CD14-positive monocyte (primary cell): ENCODE measurements at regions not wholly inside any gene's neighbourhood (a gene's known extent, or its start where the extent isn't known, plus 50 kb on each side); places are given as distances from the start of the nearest gene placed in this dataset.

Source experiments
- DNase-seq, 3 donors: peaks; one replicate each; pipeline ENCODE4 v3.0.0-alpha.2; 2011 to 2022
- H2AFZ ChIP-seq: 2 replicates; pipeline ENCODE4 v1.6.0; 2012; ENCODE audit warnings: mild to moderate bottlenecking, low read depth, low read length, inconsistent platforms; ENCODE audit not compliant: insufficient read depth, poor library complexity, severe bottlenecking
- H3K27ac ChIP-seq, 2 donors: 1 replicate in 1 of 2; 2 replicates in 1 of 2; pipeline ENCODE4 v1.5.1; 2012 to 2013; ENCODE audit warnings: low read length in 2 of 2, control low read depth in 1 of 2, inconsistent platforms in 1 of 2, low read depth in 1 of 2, mild to moderate bottlenecking in 1 of 2
- H3K27me3 ChIP-seq, 2 donors: one replicate each; pipeline versions ENCODE4 v1.6.0 to v1.6.1; 2011 to 2013; ENCODE audit warnings: low read length in 2 of 2; ENCODE audit not compliant: control insufficient read depth in 2 of 2, insufficient read depth in 2 of 2
- H3K36me3 ChIP-seq, 2 donors: replicated peaks in 1 of 2; 1 replicate in 1 of 2; 2 replicates in 1 of 2; pipeline versions ENCODE4 v1.5.1 to v1.6.1; 2012 to 2013; ENCODE audit warnings: low read length in 2 of 2, control low read depth in 1 of 2, inconsistent platforms in 1 of 2, mild to moderate bottlenecking in 1 of 2; ENCODE audit not compliant: insufficient read depth in 2 of 2, control insufficient read depth in 1 of 2
- H3K4me1 ChIP-seq, 2 donors: 1 replicate in 1 of 2; 2 replicates in 1 of 2; pipeline versions ENCODE4 v1.5.1 to v1.6.1; 2012 to 2013; ENCODE audit warnings: low read length in 2 of 2, control low read depth in 1 of 2, inconsistent platforms in 1 of 2, mild to moderate bottlenecking in 1 of 2, moderate library complexity in 1 of 2; ENCODE audit not compliant: insufficient read depth in 2 of 2, control insufficient read depth in 1 of 2
- H3K4me2 ChIP-seq: replicated peaks from 2 replicates; pipeline ENCODE3; 2012; ENCODE audit warnings: low read length, moderate library complexity, mild to moderate bottlenecking; ENCODE audit not compliant: poor library complexity, severe bottlenecking; ENCODE audit errors: extremely low read depth
- H3K4me3 ChIP-seq, 3 experiments: fragments of 200-600 bp in 1 of 3; sonication (generic) in 1 of 3; replicated peaks in 1 of 3; 1 replicate in 2 of 3; 2 replicates in 1 of 3; pipeline ENCODE4 v1.5.1; 2011 to 2013; ENCODE audit warnings: low read length in 3 of 3, mild to moderate bottlenecking in 3 of 3, control low read depth in 2 of 3, low read depth in 2 of 3, inconsistent platforms in 1 of 3, moderate library complexity in 1 of 3
- H3K79me2 ChIP-seq: 2 replicates; pipeline ENCODE4 v1.6.0; 2012; ENCODE audit warnings: mild to moderate bottlenecking, control low read depth, inconsistent platforms, low read length, moderate library complexity; ENCODE audit not compliant: insufficient read depth
- H3K9ac ChIP-seq: 2 replicates; pipeline ENCODE4 v1.6.0; 2017; ENCODE audit warnings: low read length, mild to moderate bottlenecking; ENCODE audit not compliant: insufficient read depth, poor library complexity, severe bottlenecking
- H3K9me3 ChIP-seq, 2 donors: replicated peaks in 1 of 2; 1 replicate in 1 of 2; 2 replicates in 1 of 2; pipeline versions ENCODE4 v1.5.1 to v1.6.1; 2012 to 2013; ENCODE audit warnings: low read length in 2 of 2, control low read depth in 1 of 2; ENCODE audit not compliant: control insufficient read depth in 1 of 2, insufficient read depth in 1 of 2
- H4K20me1 ChIP-seq: 2 replicates; pipeline ENCODE4 v1.6.0; 2012; ENCODE audit warnings: mild to moderate bottlenecking, low read length, control low read depth, moderate library complexity; ENCODE audit not compliant: insufficient read depth
- H3K27ac Mint-ChIP-seq, 7 donors: one replicate each; pipeline ENCODE4 v1.8.0; 2020; ENCODE audit warnings: mild to moderate bottlenecking in 7 of 7, mixed read lengths in 7 of 7, moderate library complexity in 6 of 7, inconsistent platforms in 2 of 7
- H3K27me3 Mint-ChIP-seq, 3 donors: one replicate each; pipeline ENCODE4 v1.8.0; 2021 to 2022; ENCODE audit warnings: low read depth in 3 of 3, mild to moderate bottlenecking in 3 of 3, mixed read lengths in 3 of 3, moderate library complexity in 3 of 3, inconsistent platforms in 1 of 3
- H3K36me3 Mint-ChIP-seq, 2 donors: one replicate each; pipeline ENCODE4 v1.8.0; 2020; ENCODE audit warnings: mixed read lengths in 2 of 2, inconsistent platforms in 1 of 2, mild to moderate bottlenecking in 1 of 2
- H3K4me1 Mint-ChIP-seq: one replicate; pipeline ENCODE4 v1.8.0; 2020; ENCODE audit warnings: mild to moderate bottlenecking, mixed read lengths
- H3K4me3 Mint-ChIP-seq, 2 donors: one replicate each; pipeline ENCODE4 v1.8.0; 2020; ENCODE audit warnings: mild to moderate bottlenecking in 2 of 2, mixed read lengths in 2 of 2, moderate library complexity in 1 of 2
- H3K9me3 Mint-ChIP-seq, 7 donors: one replicate each; pipeline ENCODE4 v1.8.0; 2020 to 2022; ENCODE audit warnings: mixed read lengths in 7 of 7, mild to moderate bottlenecking in 6 of 7, moderate library complexity in 6 of 7, inconsistent platforms in 2 of 7
- WGBS: methylation state at CpG from one replicate; pipeline ENCODE4 v1.1.5; 2013; ENCODE audit warnings: missing lambda C conversion rate; ENCODE audit not compliant: insufficient coverage; 5-methylcytosine and 5-hydroxymethylcytosine counted together
- intact Hi-C, 2 donors: fragments of 100-400 bp; cut with micrococcal nuclease; formaldehyde crosslinking; loops; one replicate each; pipeline versions ENCODE4 v1.15.0 to v1.15.1; 2023
- TF ChIP-seq, protein P1 (sequence below): fragments of 200-600 bp; IDR thresholded peaks from one replicate; pipeline ENCODE4 v1.8.0; 2022; ENCODE audit warnings: antibody characterized with exemption, mild to moderate bottlenecking

- H3K4me1 Mint-ChIP-seq: no peaks in the 10 kb centered on the region
- H3K27ac ChIP-seq: no peak overlapping the region
- no peaks in the 10 kb centered on the region for H3K4me1 ChIP-seq
- H3K9me3 ChIP-seq: peaks cover 20 to 31% of the 10 kb centered on the region in 2 donors
- H3K27ac Mint-ChIP-seq: no peak overlapping the region
- no peak overlapping the region for H3K4me3 Mint-ChIP-seq
- no peaks in the 10 kb centered on the region for H3K36me3 ChIP-seq
- H3K4me3 ChIP-seq: no peak overlapping the region
- no peak overlapping the region for H2AFZ ChIP-seq
- H3K4me2 ChIP-seq: no peak overlapping the region
- peaks cover 8 to 41% (median 18%) of the 10 kb centered on the region in 7 donors for H3K9me3 Mint-ChIP-seq
- intact Hi-C loops: no loop called here
- H3K27me3 Mint-ChIP-seq: no peaks in the 10 kb centered on the region
- TF ChIP-seq, protein P1, sequence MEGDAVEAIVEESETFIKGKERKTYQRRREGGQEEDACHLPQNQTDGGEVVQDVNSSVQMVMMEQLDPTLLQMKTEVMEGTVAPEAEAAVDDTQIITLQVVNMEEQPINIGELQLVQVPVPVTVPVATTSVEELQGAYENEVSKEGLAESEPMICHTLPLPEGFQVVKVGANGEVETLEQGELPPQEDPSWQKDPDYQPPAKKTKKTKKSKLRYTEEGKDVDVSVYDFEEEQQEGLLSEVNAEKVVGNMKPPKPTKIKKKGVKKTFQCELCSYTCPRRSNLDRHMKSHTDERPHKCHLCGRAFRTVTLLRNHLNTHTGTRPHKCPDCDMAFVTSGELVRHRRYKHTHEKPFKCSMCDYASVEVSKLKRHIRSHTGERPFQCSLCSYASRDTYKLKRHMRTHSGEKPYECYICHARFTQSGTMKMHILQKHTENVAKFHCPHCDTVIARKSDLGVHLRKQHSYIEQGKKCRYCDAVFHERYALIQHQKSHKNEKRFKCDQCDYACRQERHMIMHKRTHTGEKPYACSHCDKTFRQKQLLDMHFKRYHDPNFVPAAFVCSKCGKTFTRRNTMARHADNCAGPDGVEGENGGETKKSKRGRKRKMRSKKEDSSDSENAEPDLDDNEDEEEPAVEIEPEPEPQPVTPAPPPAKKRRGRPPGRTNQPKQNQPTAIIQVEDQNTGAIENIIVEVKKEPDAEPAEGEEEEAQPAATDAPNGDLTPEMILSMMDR: no peak
- no peaks in the 10 kb centered on the region for H3K79me2 ChIP-seq
- H3K9ac ChIP-seq: no peak overlapping the region
- H3K27me3 ChIP-seq: no peaks in the 10 kb centered on the region
- 75% methylated on average over 1 of the region's 1 CpG for WGBS
- DNase-seq: no peak
- no peaks in the 10 kb centered on the region for H3K36me3 Mint-ChIP-seq
- no peaks in the 10 kb centered on the region for H4K20me1 ChIP-seq
Measured at GRCh38 chr1:4375812-4376211, 278.6 kb upstream of the AJAP1 start.

DNA sequence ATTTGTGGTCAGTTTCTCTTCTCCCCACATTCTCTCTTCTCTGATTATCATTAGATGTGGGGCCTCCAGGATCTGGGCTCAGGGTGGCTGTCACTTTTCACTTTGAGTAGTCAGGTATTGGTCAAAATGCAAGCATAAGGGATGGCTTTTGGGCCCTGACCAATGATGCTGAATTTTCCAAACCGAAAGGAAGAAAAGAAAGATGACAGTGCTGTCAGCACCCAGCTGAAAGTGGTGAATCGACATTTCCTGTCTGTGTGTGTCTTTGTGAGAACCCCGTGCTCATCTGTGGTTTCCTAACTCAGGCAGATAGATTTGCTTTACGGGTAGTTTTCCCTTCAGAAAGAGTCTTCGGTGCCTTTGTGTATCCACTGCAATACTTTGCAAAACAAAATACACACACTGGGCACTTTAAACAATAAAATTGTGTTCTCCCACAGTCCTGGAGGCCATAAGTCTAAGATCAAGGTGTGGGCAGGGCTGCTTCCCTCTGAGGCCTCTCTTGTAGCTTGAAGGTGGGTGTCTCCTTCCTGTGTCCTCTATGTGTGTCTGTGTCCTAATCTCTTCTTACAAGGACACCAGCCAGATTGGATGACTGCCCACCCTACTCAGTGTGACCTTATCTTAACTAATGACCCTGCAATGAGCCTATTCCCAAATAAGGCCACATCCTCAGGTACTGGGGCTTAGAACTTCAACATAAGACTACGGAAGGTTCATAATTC lies 274.8 kb upstream of the AJAP1 start:
- DNase-seq: no peak
- no peak overlapping the region for H3K4me3 ChIP-seq
- intact Hi-C loops: no loop called here
- TF ChIP-seq, protein P1: no peak
- peaks cover 51 to 61% of the 10 kb centered on the region in 2 donors for H3K9me3 ChIP-seq
- Mint-ChIP-seq H3K9me3 (peaks cover 13 to 46% (median 32%) of the 10 kb centered on the region in 7 donors), H3K36me3 (no peaks in the 10 kb centered on the region), H3K4me3 (no peak overlapping the region), H3K4me1 (no peaks in the 10 kb centered on the region), H3K27me3 (no peaks in the 10 kb centered on the region), H3K27ac (no peak overlapping the region)
- no peaks in the 10 kb centered on the region for H3K36me3 ChIP-seq
- 81% methylated on average over 3 of the region's 6 CpGs for WGBS
- H3K4me2 ChIP-seq: no peak overlapping the region
- H2AFZ ChIP-seq: no peak overlapping the region
- H3K79me2 ChIP-seq: no peaks in the 10 kb centered on the region
- no peaks in the 10 kb centered on the region for H4K20me1 ChIP-seq
- H3K4me1 ChIP-seq: no peaks in the 10 kb centered on the region
- no peak overlapping the region for H3K27ac ChIP-seq
- H3K27me3 ChIP-seq: no peaks in the 10 kb centered on the region
- no peak overlapping the region for H3K9ac ChIP-seq
